Urinary bladder (tissue), 1 donor: ENCODE measurements at regions not wholly inside any gene's neighbourhood (a gene's known extent, or its start where the extent isn't known, plus 50 kb on each side); places are given as distances from the start of the nearest gene placed in this dataset. TPM values are rescaled to one million over a fixed set of nuclear protein-coding genes. Genes with fewer than 3 reads are reported as not detected.

Experiments
- small RNA-seq: library from RNA; depleted of rRNA; stranded (forward); fragments of <200 nt; gene quantifications from one replicate; pipeline ENCODE3, GENCODE V24; 2014

Small RNA genes lying in the stretch of these regions (small RNA-seq; reads per million reads assigned to genes)
- not detected for gene AL360157.1
